ENCODE measurements at regions not wholly inside any gene's neighbourhood (a gene's known extent, or its start where the extent isn't known, plus 50 kb on each side); places are given as distances from the start of the nearest gene placed in this dataset.

GRCh38 chr11:119842731-119843130, 113.7 kb upstream of the NECTIN1 start:
- no peak overlapping the region for H2AFZ ChIP-seq (ENCODE audit: low read length, unreplicated experiment)
- H3K79me2 ChIP-seq (ENCODE audit: control insufficient read depth, insufficient read depth, low read length, unreplicated experiment) = no peaks in the 10 kb centered on the region
- H3K27ac ChIP-seq (ENCODE audit: low read depth, low read length) = no peak overlapping the region
- H3K4me3 ChIP-seq (ENCODE audit: low read depth, low read length) = no peak overlapping the region
- no peaks in the 10 kb centered on the region for H3K36me3 ChIP-seq (ENCODE audit: insufficient read depth, low read length)
- peaks cover 69% of the 10 kb centered on the region for H3K27me3 ChIP-seq (ENCODE audit: insufficient read depth, low read length)
- H3K4me1 ChIP-seq (ENCODE audit: control insufficient read depth, insufficient read depth, low read length, unreplicated experiment) = no peaks in the 10 kb centered on the region

GRCh38 chr11:119839476-119840133, 110.6 kb upstream of the NECTIN1 start:
- H3K27me3 ChIP-seq (ENCODE audit: insufficient read depth, low read length) = peaks cover 78% of the 10 kb centered on the region
- H3K4me1 ChIP-seq (ENCODE audit: control insufficient read depth, insufficient read depth, low read length, unreplicated experiment) = no peaks in the 10 kb centered on the region
- no peak overlapping the region for H2AFZ ChIP-seq (ENCODE audit: low read length, unreplicated experiment)
- H3K36me3 ChIP-seq (ENCODE audit: insufficient read depth, low read length) = no peaks in the 10 kb centered on the region
- H3K27ac ChIP-seq (ENCODE audit: low read depth, low read length) = no peak overlapping the region
- H3K4me3 ChIP-seq (ENCODE audit: low read depth, low read length) = no peak overlapping the region
- H3K79me2 ChIP-seq (ENCODE audit: control insufficient read depth, insufficient read depth, low read length, unreplicated experiment) = no peaks in the 10 kb centered on the region

GRCh38 chr11:119835753-119836152, 106.8 kb upstream of the NECTIN1 start:
- Histone ChIP-seq H3K36me3 (ENCODE audit: insufficient read depth, low read length) (no peaks in the 10 kb centered on the region), H3K27me3 (ENCODE audit: insufficient read depth, low read length) (peaks cover 66% of the 10 kb centered on the region), H3K4me1 (ENCODE audit: control insufficient read depth, insufficient read depth, low read length, unreplicated experiment) (no peaks in the 10 kb centered on the region), H2AFZ (ENCODE audit: low read length, unreplicated experiment) (no peak overlapping the region), H3K27ac (ENCODE audit: low read depth, low read length) (no peak overlapping the region), H3K79me2 (ENCODE audit: control insufficient read depth, insufficient read depth, low read length, unreplicated experiment) (no peaks in the 10 kb centered on the region), H3K4me3 (ENCODE audit: low read depth, low read length) (no peak overlapping the region)

- Histone ChIP-seq H3K27ac (ENCODE audit: low read depth, low read length) (no peak overlapping the region), H3K27me3 (ENCODE audit: insufficient read depth, low read length) (peaks cover 57% of the 10 kb centered on the region), H3K4me3 (ENCODE audit: low read depth, low read length) (no peak overlapping the region), H2AFZ (ENCODE audit: low read length, unreplicated experiment) (no peak overlapping the region), H3K36me3 (ENCODE audit: insufficient read depth, low read length) (no peaks in the 10 kb centered on the region), H3K79me2 (ENCODE audit: control insufficient read depth, insufficient read depth, low read length, unreplicated experiment) (no peaks in the 10 kb centered on the region), H3K4me1 (ENCODE audit: control insufficient read depth, insufficient read depth, low read length, unreplicated experiment) (no peaks in the 10 kb centered on the region)
These were observed 103.4 kb upstream of the NECTIN1 start for GRCh38 chr11:119832202-119832935.

GRCh38 chr11:119831011-119831410, 102.0 kb upstream of the NECTIN1 start:
- Histone ChIP-seq H3K79me2 (ENCODE audit: control insufficient read depth, insufficient read depth, low read length, unreplicated experiment) (no peaks in the 10 kb centered on the region), H2AFZ (ENCODE audit: low read length, unreplicated experiment) (no peak overlapping the region), H3K27me3 (ENCODE audit: insufficient read depth, low read length) (peaks cover 59% of the 10 kb centered on the region), H3K36me3 (ENCODE audit: insufficient read depth, low read length) (no peaks in the 10 kb centered on the region), H3K27ac (ENCODE audit: low read depth, low read length) (no peak overlapping the region), H3K4me3 (ENCODE audit: low read depth, low read length) (no peak overlapping the region), H3K4me1 (ENCODE audit: control insufficient read depth, insufficient read depth, low read length, unreplicated experiment) (no peaks in the 10 kb centered on the region)

- no peak overlapping the region for H3K4me3 ChIP-seq (ENCODE audit: low read depth, low read length)
- H3K79me2 ChIP-seq (ENCODE audit: control insufficient read depth, insufficient read depth, low read length, unreplicated experiment) = no peaks in the 10 kb centered on the region
- H3K27ac ChIP-seq (ENCODE audit: low read depth, low read length) = no peak overlapping the region
- H2AFZ ChIP-seq (ENCODE audit: low read length, unreplicated experiment) = no peak overlapping the region
- H3K27me3 ChIP-seq (ENCODE audit: insufficient read depth, low read length) = peaks cover 59% of the 10 kb centered on the region
- H3K36me3 ChIP-seq (ENCODE audit: insufficient read depth, low read length) = no peaks in the 10 kb centered on the region
- H3K4me1 ChIP-seq (ENCODE audit: control insufficient read depth, insufficient read depth, low read length, unreplicated experiment) = no peaks in the 10 kb centered on the region
These were observed 101.4 kb upstream of the NECTIN1 start for GRCh38 chr11:119830400-119830799.

GRCh38 chr11:119829402-119829801, 100.4 kb upstream of the NECTIN1 start:
- H3K27me3 ChIP-seq (ENCODE audit: insufficient read depth, low read length) = peaks cover 59% of the 10 kb centered on the region
- no peak overlapping the region for H3K27ac ChIP-seq (ENCODE audit: low read depth, low read length)
- H3K36me3 ChIP-seq (ENCODE audit: insufficient read depth, low read length) = no peaks in the 10 kb centered on the region
- no peaks in the 10 kb centered on the region for H3K4me1 ChIP-seq (ENCODE audit: control insufficient read depth, insufficient read depth, low read length, unreplicated experiment)
- H3K79me2 ChIP-seq (ENCODE audit: control insufficient read depth, insufficient read depth, low read length, unreplicated experiment) = no peaks in the 10 kb centered on the region
- no peak overlapping the region for H3K4me3 ChIP-seq (ENCODE audit: low read depth, low read length)
- no peak overlapping the region for H2AFZ ChIP-seq (ENCODE audit: low read length, unreplicated experiment)

GRCh38 chr11:119828819-119829218, 99.8 kb upstream of the NECTIN1 start:
- Histone ChIP-seq H3K27ac (ENCODE audit: low read depth, low read length) (no peak overlapping the region), H3K4me3 (ENCODE audit: low read depth, low read length) (no peak overlapping the region), H3K4me1 (ENCODE audit: control insufficient read depth, insufficient read depth, low read length, unreplicated experiment) (no peaks in the 10 kb centered on the region), H3K27me3 (ENCODE audit: insufficient read depth, low read length) (peaks cover 60% of the 10 kb centered on the region), H3K79me2 (ENCODE audit: control insufficient read depth, insufficient read depth, low read length, unreplicated experiment) (no peaks in the 10 kb centered on the region), H3K36me3 (ENCODE audit: insufficient read depth, low read length) (no peaks in the 10 kb centered on the region), H2AFZ (ENCODE audit: low read length, unreplicated experiment) (no peak overlapping the region)

GRCh38 chr11:119828006-119828405, 99.0 kb upstream of the NECTIN1 start:
- Histone ChIP-seq H3K27ac (ENCODE audit: low read depth, low read length) (no peak overlapping the region), H3K4me3 (ENCODE audit: low read depth, low read length) (no peak overlapping the region), H3K79me2 (ENCODE audit: control insufficient read depth, insufficient read depth, low read length, unreplicated experiment) (no peaks in the 10 kb centered on the region), H3K36me3 (ENCODE audit: insufficient read depth, low read length) (no peaks in the 10 kb centered on the region), H3K4me1 (ENCODE audit: control insufficient read depth, insufficient read depth, low read length, unreplicated experiment) (no peaks in the 10 kb centered on the region), H2AFZ (ENCODE audit: low read length, unreplicated experiment) (no peak overlapping the region), H3K27me3 (ENCODE audit: insufficient read depth, low read length) (peaks cover 57% of the 10 kb centered on the region)

- Histone ChIP-seq H3K79me2 (ENCODE audit: control insufficient read depth, insufficient read depth, low read length, unreplicated experiment) (no peaks in the 10 kb centered on the region), H3K27ac (ENCODE audit: low read depth, low read length) (no peak overlapping the region), H3K4me1 (ENCODE audit: control insufficient read depth, insufficient read depth, low read length, unreplicated experiment) (no peaks in the 10 kb centered on the region), H3K4me3 (ENCODE audit: low read depth, low read length) (no peak overlapping the region), H3K36me3 (ENCODE audit: insufficient read depth, low read length) (no peaks in the 10 kb centered on the region), H3K27me3 (ENCODE audit: insufficient read depth, low read length) (peaks cover 57% of the 10 kb centered on the region), H2AFZ (ENCODE audit: low read length, unreplicated experiment) (no peak overlapping the region)
These were observed 98.1 kb upstream of the NECTIN1 start for GRCh38 chr11:119827113-119827512.

GRCh38 chr11:119823077-119823476, 94.1 kb upstream of the NECTIN1 start:
- no peaks in the 10 kb centered on the region for H3K36me3 ChIP-seq (ENCODE audit: insufficient read depth, low read length)
- no peak overlapping the region for H2AFZ ChIP-seq (ENCODE audit: low read length, unreplicated experiment)
- H3K27me3 ChIP-seq (ENCODE audit: insufficient read depth, low read length) = peaks cover 64% of the 10 kb centered on the region
- no peak overlapping the region for H3K4me3 ChIP-seq (ENCODE audit: low read depth, low read length)
- no peaks in the 10 kb centered on the region for H3K4me1 ChIP-seq (ENCODE audit: control insufficient read depth, insufficient read depth, low read length, unreplicated experiment)
- no peak overlapping the region for H3K27ac ChIP-seq (ENCODE audit: low read depth, low read length)
- H3K79me2 ChIP-seq (ENCODE audit: control insufficient read depth, insufficient read depth, low read length, unreplicated experiment) = no peaks in the 10 kb centered on the region

All from ACC112 (cell line).